Superior temporal gyrus (tissue), 1 donor: ENCODE measurements at regions not wholly inside any gene's neighbourhood (a gene's known extent, or its start where the extent isn't known, plus 50 kb on each side); places are given as distances from the start of the nearest gene placed in this dataset.
"Not testable (repeated sequence)": the region's sequence is repeated elsewhere in the genome, so short reads cannot be mapped to it uniquely, and the experiment has no call there.

ENCODE experiments used
- DNase-seq: peaks from one replicate; pipeline ENCODE4 v3.0.0-alpha.2; 2016; ENCODE audit errors: extremely low spot score

GRCh38 chr9:66765531-66765930, 135.0 kb upstream of the ZNF658 start:
- not testable (repeated sequence) for DNase-seq

DNA sequence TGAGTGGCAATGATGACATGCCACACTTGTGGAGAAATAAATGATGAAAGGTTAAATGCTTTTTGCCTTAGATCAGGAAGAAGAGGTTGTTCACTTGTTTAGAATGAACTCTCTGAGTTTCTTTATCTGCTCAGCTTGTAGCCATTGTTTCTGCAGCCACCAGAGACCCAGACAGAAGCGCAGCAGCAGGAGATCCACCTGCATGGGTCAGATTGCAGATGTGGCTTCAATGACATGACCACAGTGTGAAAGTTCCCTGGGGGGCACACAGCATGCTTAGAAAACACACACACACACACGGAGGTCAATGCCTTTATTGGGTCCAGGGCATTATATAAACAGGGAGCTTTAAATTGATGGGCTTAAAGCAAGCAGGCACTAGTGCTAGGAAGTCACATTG, 129.0 kb upstream of the ZNF658 start:
- DNase-seq = not testable (repeated sequence)

DNA sequence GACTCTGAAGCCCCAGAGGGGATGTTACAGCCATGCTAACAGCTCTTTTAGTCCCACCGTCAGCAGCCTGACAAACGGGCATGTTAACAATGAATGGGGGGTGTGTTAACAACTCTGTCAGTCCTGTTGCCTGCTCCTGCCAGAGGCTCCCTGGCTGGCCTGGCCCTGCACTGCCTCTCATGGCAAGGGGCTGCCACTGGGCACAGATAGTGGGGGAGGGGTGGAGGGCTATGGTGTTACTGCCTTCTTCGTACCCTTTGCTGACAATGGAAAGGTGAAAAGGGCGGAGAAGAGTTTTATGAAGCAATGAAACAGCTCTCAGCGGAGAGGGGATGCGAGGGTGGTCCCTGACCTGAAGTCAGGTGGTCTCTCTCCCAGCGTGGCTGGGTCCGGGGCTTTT, 125.9 kb upstream of the ZNF658 start:
- not testable (repeated sequence) for DNase-seq

GRCh38 chr9:66779944-66780661, 120.4 kb upstream of the ZNF658 start:
- DNase-seq = not testable (repeated sequence)

DNA sequence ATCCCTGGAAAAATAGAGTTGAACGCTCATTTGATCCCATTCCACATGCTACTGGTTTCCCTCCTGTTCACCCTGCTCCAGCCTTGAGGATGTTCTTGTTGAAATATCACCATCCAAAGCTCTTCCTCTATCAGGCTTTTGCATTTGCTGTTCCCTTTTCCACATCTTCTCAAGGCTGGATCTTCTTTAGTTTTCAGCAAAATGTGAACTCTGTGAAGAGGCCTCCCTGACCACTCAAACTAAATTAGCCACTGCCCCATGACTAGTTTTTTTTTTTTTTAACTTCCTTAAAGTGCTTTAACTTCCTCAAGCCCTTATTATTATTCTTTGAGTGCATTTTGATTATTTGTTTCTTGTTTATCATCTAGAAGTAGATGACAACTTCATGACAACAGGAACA, 119.3 kb upstream of the ZNF658 start:
- DNase-seq = not testable (repeated sequence)

- not testable (repeated sequence) for DNase-seq
These were observed 118.5 kb upstream of the ZNF658 start for GRCh38 chr9:66782010-66782409.

- DNase-seq = not testable (repeated sequence)
These were observed 114.9 kb upstream of the ZNF658 start for GRCh38 chr9:66785603-66786002.

DNA sequence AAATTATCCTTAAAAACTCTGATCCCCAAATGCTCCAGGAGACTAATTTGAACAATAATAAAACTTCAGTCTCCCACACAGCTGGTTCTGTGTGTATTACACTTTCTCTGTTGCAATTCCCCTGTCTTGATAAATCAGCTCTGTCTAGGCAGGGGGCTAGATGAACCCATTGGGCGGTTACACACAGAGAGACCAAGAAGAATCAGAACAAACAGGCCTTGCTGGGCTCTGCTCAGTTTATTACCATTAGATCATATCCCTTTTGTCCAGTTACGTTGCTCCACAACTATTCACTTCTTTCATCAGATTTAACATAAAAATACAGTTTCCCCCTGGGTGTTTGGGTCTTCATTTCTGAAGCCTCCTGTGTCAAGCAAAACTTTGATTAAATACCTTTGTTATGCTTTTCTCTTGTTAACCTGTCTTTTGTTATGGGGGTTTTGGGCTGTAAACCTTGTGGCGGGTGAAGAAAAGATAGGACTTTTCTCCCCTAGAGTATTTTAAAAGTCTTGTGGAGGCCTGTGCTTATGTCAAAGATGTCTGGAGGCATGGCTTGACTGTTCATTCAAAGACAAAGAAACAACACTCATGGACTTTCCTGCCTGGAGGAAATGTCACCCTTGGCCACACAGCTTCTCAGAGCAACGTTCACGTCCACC, 109.3 kb upstream of the ZNF658 start:
- DNase-seq = not testable (repeated sequence)

DNA sequence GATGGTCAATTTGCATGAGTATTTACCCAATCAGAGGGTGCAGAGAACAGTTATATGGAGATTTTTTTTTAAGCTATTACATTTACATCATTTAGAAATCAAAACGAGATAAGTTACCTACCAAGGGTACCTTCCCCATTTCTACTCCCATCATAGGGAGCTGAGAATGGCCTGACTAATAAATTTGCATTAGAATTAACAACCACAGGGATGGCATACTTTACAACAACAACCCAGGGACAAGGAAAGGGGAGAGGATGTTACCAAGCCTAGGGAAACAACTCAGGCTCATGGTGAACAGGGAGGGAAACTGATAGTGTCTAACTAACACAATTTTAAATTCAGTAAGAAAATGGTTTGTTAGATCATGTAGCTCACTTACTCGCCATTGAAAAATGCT, 105.8 kb upstream of the ZNF658 start:
- DNase-seq = not testable (repeated sequence)

- DNase-seq = not testable (repeated sequence)
These were observed 104.6 kb upstream of the ZNF658 start for GRCh38 chr9:66795723-66796503.

DNA sequence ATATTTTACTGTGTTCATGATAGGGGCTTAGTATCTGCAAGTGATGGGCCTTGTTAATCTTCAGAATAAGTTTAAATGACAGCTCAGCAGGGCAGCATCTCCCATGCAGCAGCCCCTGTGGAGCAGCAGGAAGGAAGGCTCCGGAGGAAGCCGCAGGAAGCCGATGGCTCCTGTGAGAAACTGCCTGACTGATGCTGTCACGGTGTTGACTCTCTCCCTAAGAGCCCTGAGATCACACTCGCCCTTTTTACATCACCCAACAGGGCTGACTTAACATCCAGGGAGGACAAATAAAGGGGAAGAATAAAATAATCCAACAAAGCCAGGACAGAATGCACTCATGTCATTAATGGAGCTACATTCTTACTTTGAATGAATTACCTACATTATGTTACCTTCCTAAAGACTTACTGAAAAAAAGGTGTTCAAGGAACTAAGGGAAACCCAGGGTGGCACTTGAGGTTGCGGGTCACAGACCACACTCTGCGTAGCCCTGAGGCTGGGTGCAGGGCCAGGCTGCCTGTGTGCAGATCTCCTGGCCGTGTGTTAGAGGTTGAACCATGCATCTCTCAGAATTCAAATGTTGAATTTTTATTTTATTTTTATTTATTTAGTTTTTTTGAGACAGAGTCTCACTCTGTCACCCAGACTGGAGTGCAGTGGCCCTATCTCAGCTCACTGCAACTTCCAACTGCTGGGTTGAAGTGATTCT, 102.5 kb upstream of the ZNF658 start:
- not testable (repeated sequence) for DNase-seq

DNA sequence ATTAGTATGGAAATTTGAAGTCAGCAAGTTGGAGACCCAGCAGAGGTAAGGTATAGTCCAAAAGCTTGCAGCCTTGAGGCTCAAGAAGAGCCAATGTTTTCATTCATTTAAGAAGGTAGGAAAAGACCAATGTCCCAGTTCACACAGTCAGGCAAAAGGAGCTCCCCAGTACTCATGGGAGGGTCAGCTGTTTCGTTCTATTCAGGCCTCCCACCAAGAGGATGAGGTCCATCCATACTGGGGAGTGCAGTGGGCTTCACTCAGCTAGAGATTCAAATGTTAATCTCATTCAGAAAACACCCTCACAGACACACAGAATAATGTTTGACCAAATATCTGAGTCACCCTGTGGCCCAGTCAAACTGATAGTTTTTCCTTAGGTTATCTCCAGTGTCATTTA, 96.9 kb upstream of the ZNF658 start:
- not testable (repeated sequence) for DNase-seq

DNA sequence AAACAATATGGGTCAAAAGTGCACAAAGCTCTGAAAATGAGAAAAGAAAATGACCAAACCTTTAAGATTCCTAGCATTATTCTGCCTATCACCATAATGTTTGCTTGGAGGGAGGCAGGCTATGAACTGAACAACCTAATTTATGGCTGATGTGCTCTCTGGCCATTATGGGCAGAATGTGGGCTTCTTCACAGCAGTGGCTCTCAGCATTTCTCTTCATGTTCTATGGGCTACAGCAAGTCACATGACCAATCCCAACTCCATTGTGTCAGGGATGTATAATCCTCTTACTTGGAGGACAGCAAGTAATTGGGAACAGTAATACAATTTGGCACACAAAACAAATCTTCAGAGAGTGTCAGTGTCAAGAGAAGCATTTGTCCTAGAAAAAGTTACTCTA, 90.3 kb upstream of the ZNF658 start:
- DNase-seq = not testable (repeated sequence)

GRCh38 chr9:66812367-66812766, 88.2 kb upstream of the ZNF658 start:
- not testable (repeated sequence) for DNase-seq

GRCh38 chr9:66812967-66813366, 87.6 kb upstream of the ZNF658 start:
- peak; percentile 5 for DNase-seq

DNA sequence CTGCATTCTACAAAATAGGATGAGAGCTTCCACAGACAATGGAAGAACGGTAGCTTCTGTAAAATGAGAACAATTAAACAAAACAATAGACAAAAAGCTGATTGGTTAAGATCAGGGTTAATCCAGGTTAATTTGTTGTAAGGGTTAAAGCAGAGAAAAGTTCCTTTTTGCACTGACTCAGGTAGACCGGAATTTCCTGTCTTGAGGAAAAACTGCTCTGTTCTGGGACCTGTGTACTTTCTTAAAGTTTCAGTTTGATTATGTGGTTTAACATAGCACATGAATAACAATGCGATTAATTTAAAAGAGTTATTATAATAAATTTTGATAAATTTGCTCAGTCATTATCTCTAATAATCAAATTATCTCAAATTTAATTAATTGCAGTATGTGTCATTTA, 86.5 kb upstream of the ZNF658 start:
- not testable (repeated sequence) for DNase-seq

- DNase-seq = not testable (repeated sequence)
These were observed 81.0 kb upstream of the ZNF658 start for GRCh38 chr9:66819510-66819909.

GRCh38 chr9:66820014-66820660, 80.4 kb upstream of the ZNF658 start:
- DNase-seq = not testable (repeated sequence)

GRCh38 chr9:66824169-66824568, 76.4 kb upstream of the ZNF658 start:
- DNase-seq = not testable (repeated sequence)

- not testable (repeated sequence) for DNase-seq
These were observed 70.7 kb upstream of the ZNF658 start for GRCh38 chr9:66829853-66830252.
